Stimulated activated effector memory CD8-positive, alpha-beta T cell treated with anti-CD3 and anti-CD28 coated beads, Interleukin-12 subunit alpha, Interleukin-12 subunit beta, amount 100 ng/mL, for 72 hours (primary cell): ENCODE measurements at regions not wholly inside any gene's neighbourhood (a gene's known extent, or its start where the extent isn't known, plus 50 kb on each side); places are given as distances from the start of the nearest gene placed in this dataset.

Experiments used
- ATAC-seq: fragments of 150-1000 bp; cut with Tn5 transposase; 2 replicates; pipeline ENCODE4 v1.10.0; 2021
- DNase-seq, 2 donors: peaks; one replicate each; pipeline ENCODE4 v3.0.0; 2021 to 2022; ENCODE audit warnings: low spot score in 2 of 2
- H3K27ac Mint-ChIP-seq: one replicate; pipeline ENCODE4 v1.8.0; 2022; ENCODE audit warnings: mild to moderate bottlenecking, mixed read lengths
- H3K36me3 Mint-ChIP-seq: one replicate; pipeline ENCODE4 v1.8.0; 2022; ENCODE audit warnings: mild to moderate bottlenecking, mixed read lengths
- H3K4me1 Mint-ChIP-seq: one replicate; pipeline ENCODE4 v1.8.0; 2022; ENCODE audit warnings: mixed read lengths
- H3K4me3 Mint-ChIP-seq: one replicate; pipeline ENCODE4 v1.8.0; 2022; ENCODE audit warnings: mild to moderate bottlenecking, mixed read lengths
- H3K9me3 Mint-ChIP-seq: one replicate; pipeline ENCODE4 v1.8.0; 2022; ENCODE audit warnings: mixed read lengths

- no peaks in the 10 kb centered on the region for H3K36me3 Mint-ChIP-seq
- ATAC-seq (no peak), DNase-seq (no peak)
- no peaks in the 10 kb centered on the region for H3K4me1 Mint-ChIP-seq
- no peak overlapping the region for H3K4me3 Mint-ChIP-seq
- no peaks in the 10 kb centered on the region for H3K9me3 Mint-ChIP-seq
- no peak overlapping the region for H3K27ac Mint-ChIP-seq
Measured at GRCh38 chr10:120800528-120801323, 50.4 kb upstream of the WDR11 start.
